B cell (primary cell): ENCODE measurements at regions not wholly inside any gene's neighbourhood (a gene's known extent, or its start where the extent isn't known, plus 50 kb on each side); places are given as distances from the start of the nearest gene placed in this dataset.
A peak's percentile ranks its signal among the peaks of the same experiment; 100 is the strongest.

ENCODE experiments used
- ATAC-seq: fragments of 200-7000 bp; cut with Tn5 transposase; one replicate; pipeline ENCODE4 v1.10.0; 2021; ENCODE audit warnings: low read depth, mild to moderate bottlenecking, moderate number of reproducible peaks, moderate library complexity
- CTCF ChIA-PET: fragments of 350-600 bp; sonication (Branson Sonifier 250); formaldehyde crosslinking; loops from one replicate; lab custom pipeline; 2021; ENCODE audit warnings: antibody characterized with exemption, inconsistent platforms; lab: Charles Lee
- POLR2A ChIA-PET: fragments of 350-600 bp; sonication (Branson Sonifier 250); formaldehyde crosslinking; loops from one replicate; lab custom pipeline; 2021; ENCODE audit warnings: antibody characterized with exemption; lab: Charles Lee
- DNase-seq: peaks from one replicate; pipeline ENCODE4 v3.0.0; 2013
- H2AFZ ChIP-seq: 2 replicates; pipeline ENCODE4 v1.6.1; 2012; ENCODE audit warnings: mild to moderate bottlenecking, low read depth, low read length; ENCODE audit not compliant: insufficient read depth, poor library complexity, severe bottlenecking
- H3K27ac ChIP-seq, 2 donors: 1 replicate in 1 of 2; 2 replicates in 1 of 2; pipeline ENCODE4 v1.5.1; 2012 to 2013; ENCODE audit warnings: low read length in 2 of 2, mild to moderate bottlenecking in 2 of 2, moderate library complexity in 1 of 2
- H3K27me3 ChIP-seq, 4 experiments: fragments of 200-600 bp in 1 of 4; sonication (generic) in 1 of 4; replicated peaks in 1 of 4; 1 replicate in 2 of 4; 2 replicates in 2 of 4; pipeline versions ENCODE4 v1.6.1 to v1.7.0; 2013 to 2016; ENCODE audit warnings: low read length in 3 of 4, mild to moderate bottlenecking in 2 of 4, mixed read lengths in 1 of 4, moderate library complexity in 1 of 4; ENCODE audit not compliant: insufficient read depth in 4 of 4, control insufficient read depth in 3 of 4; ENCODE audit errors: control extremely low read depth in 1 of 4
- H3K36me3 ChIP-seq, 2 experiments: replicated peaks in 1 of 2; 1 replicate in 1 of 2; 2 replicates in 1 of 2; pipeline versions ENCODE4 v1.6.1 to v1.7.1; 2013; ENCODE audit warnings: low read length in 1 of 2; ENCODE audit not compliant: insufficient read depth in 2 of 2, control insufficient read depth in 1 of 2; ENCODE audit errors: control extremely low read depth in 1 of 2, extremely low read depth in 1 of 2
- H3K4me1 ChIP-seq, 2 donors: fragments of 200-600 bp in 1 of 2; sonication (generic) in 1 of 2; 1 replicate in 1 of 2; 2 replicates in 1 of 2; pipeline versions ENCODE4 v1.5.1 to v1.6.1; 2013 to 2017; ENCODE audit warnings: low read length in 2 of 2; ENCODE audit not compliant: control insufficient read depth in 2 of 2, insufficient read depth in 2 of 2
- H3K4me2 ChIP-seq: replicated peaks from 2 replicates; pipeline ENCODE3; 2012; ENCODE audit warnings: mild to moderate bottlenecking, low read depth, low read length; ENCODE audit not compliant: poor library complexity, severe bottlenecking
- H3K4me3 ChIP-seq, 5 experiments: fragments of 200-600 bp in 1 of 5; sonication (generic) in 1 of 5; 1 replicate in 3 of 5; 2 replicates in 2 of 5; pipeline versions ENCODE4 v1.5.1 to v1.7.0; 2011 to 2016; ENCODE audit warnings: low read length in 4 of 5, mild to moderate bottlenecking in 4 of 5, low read depth in 2 of 5, control low read depth in 1 of 5, moderate library complexity in 1 of 5; ENCODE audit not compliant: insufficient read depth in 1 of 5; ENCODE audit errors: control extremely low read depth in 1 of 5, extremely low read depth in 1 of 5
- H3K79me2 ChIP-seq: fragments of 200-600 bp; sonication (generic); one replicate; pipeline ENCODE4 v1.6.0; 2016; ENCODE audit warnings: low read length; ENCODE audit not compliant: control insufficient read depth, insufficient read depth
- H3K9ac ChIP-seq: fragments of 200-600 bp; sonication (generic); 2 replicates; pipeline ENCODE4 v1.6.1; 2017; ENCODE audit warnings: mild to moderate bottlenecking, low read length, moderate library complexity
- H3K9me3 ChIP-seq, 3 donors: one replicate each; pipeline versions ENCODE4 v1.6.1 to v1.7.1; 2013; ENCODE audit warnings: low read length in 2 of 3; ENCODE audit not compliant: control insufficient read depth in 2 of 3, insufficient read depth in 1 of 3; ENCODE audit errors: control extremely low read depth in 1 of 3
- H4K20me1 ChIP-seq: 2 replicates; pipeline ENCODE4 v1.6.0; 2012; ENCODE audit warnings: mild to moderate bottlenecking, low read length; ENCODE audit not compliant: insufficient read depth, control insufficient read depth, poor library complexity, severe bottlenecking
- H3K27ac Mint-ChIP-seq: one replicate; pipeline ENCODE4 v1.8.0; 2021; ENCODE audit warnings: mixed read lengths
- H3K27me3 Mint-ChIP-seq: one replicate; pipeline ENCODE4 v1.8.0; 2021; ENCODE audit warnings: mixed read lengths
- H3K4me1 Mint-ChIP-seq: one replicate; pipeline ENCODE4 v1.8.0; 2021; ENCODE audit warnings: mixed read lengths
- H3K4me3 Mint-ChIP-seq: one replicate; pipeline ENCODE4 v1.8.0; 2021; ENCODE audit warnings: mixed read lengths
- H3K9me3 Mint-ChIP-seq: one replicate; pipeline ENCODE4 v1.8.0; 2022; ENCODE audit warnings: mixed read lengths; ENCODE audit not compliant: insufficient read depth
- CTCF ChIP-seq: fragments of 200-600 bp; IDR thresholded peaks from one replicate; pipeline ENCODE4 v1.8.0; 2022; ENCODE audit warnings: antibody characterized with exemption, mild to moderate bottlenecking
- EZH2 ChIP-seq: IDR thresholded peaks from 2 replicates; pipeline ENCODE4 v1.6.1; 2012; ENCODE audit warnings: borderline replicate concordance, low read depth, mild to moderate bottlenecking, moderate library complexity, low read length; ENCODE audit not compliant: insufficient read depth, poor library complexity, severe bottlenecking
- WGBS: methylation state at CpG from one replicate; pipeline ENCODE4 v1.1.5; 2013; ENCODE audit warnings: missing lambda C conversion rate; ENCODE audit not compliant: insufficient coverage; 5-methylcytosine and 5-hydroxymethylcytosine counted together
- intact Hi-C: fragments of 100-400 bp; cut with micrococcal nuclease; formaldehyde crosslinking; loops from one replicate; pipeline ENCODE4 v1.10.0; 2022

GRCh38 chr7:380711-381210 is 90.8 kb downstream of the FOXL3 start:
- Histone ChIP-seq H4K20me1 (no peaks in the 10 kb centered on the region), H3K27me3 (peaks cover 0 to 2% (median 0%) of the 10 kb centered on the region in 4 experiments), H3K27ac (no peak overlapping the region), H3K9me3 (peaks cover 0 to 39% (median 14%) of the 10 kb centered on the region in 3 donors), H3K4me2 (peak overlapping the region; percentile 72), H3K4me3 (no peak overlapping the region), H3K79me2 (no peaks in the 10 kb centered on the region), H3K36me3 (no peaks in the 10 kb centered on the region), H2AFZ (no peak overlapping the region), H3K9ac (peak overlapping the region; percentile 4), H3K4me1 (peaks cover 33 to 36% of the 10 kb centered on the region in 2 donors)
- peaks cover 6% of the 10 kb centered on the region for H3K9me3 Mint-ChIP-seq
- peak overlapping the region; percentile 61 for H3K4me3 Mint-ChIP-seq
- ATAC-seq (no peak), DNase-seq (peak; percentile 16)
- TF ChIP-seq CTCF (no peak), EZH2 (no peak)
- peaks cover 3% of the 10 kb centered on the region for H3K27me3 Mint-ChIP-seq
- intact Hi-C loops: no loop called here
- POLR2A ChIA-PET: no interaction called here
- 70% methylated on average over 7 of the region's 8 CpGs for WGBS
- CTCF ChIA-PET: no interaction called here
- peaks cover 29% of the 10 kb centered on the region for H3K4me1 Mint-ChIP-seq
- H3K27ac Mint-ChIP-seq: no peak overlapping the region

- H2AFZ ChIP-seq: peak overlapping the region; percentile 32
- DNase-seq (peak; percentile 59), ATAC-seq (peak; percentile 56)
- H3K27me3 ChIP-seq: peaks cover 0 to 2% (median 0%) of the 10 kb centered on the region in 4 experiments
- H4K20me1 ChIP-seq: no peaks in the 10 kb centered on the region
- Mint-ChIP-seq H3K4me3 (peak overlapping the region; percentile 61), H3K27me3 (peaks cover 3% of the 10 kb centered on the region), H3K9me3 (peaks cover 9% of the 10 kb centered on the region), H3K27ac (peak overlapping the region; percentile 61), H3K4me1 (peaks cover 29% of the 10 kb centered on the region)
- peak overlapping the region in 1 of 2 donors; percentile 37 for H3K27ac ChIP-seq
- 48% methylated on average over 21 of the region's 23 CpGs for WGBS
- peak overlapping the region; percentile 72 for H3K4me2 ChIP-seq
- H3K9me3 ChIP-seq: peaks cover 0 to 45% (median 14%) of the 10 kb centered on the region in 3 donors
- TF ChIP-seq EZH2 (no peak), CTCF (no peak)
- ChIA-PET POLR2A (no interaction called here), CTCF (interaction anchor here (0.6 kb wide), 1 partner anchor 66 kb away, joined by 3 read pairs; no protein-coding TSS in a partner anchor)
- intact Hi-C loops: no loop called here
- peaks cover 33 to 36% of the 10 kb centered on the region in 2 donors for H3K4me1 ChIP-seq
- H3K79me2 ChIP-seq: no peaks in the 10 kb centered on the region
- H3K36me3 ChIP-seq: no peaks in the 10 kb centered on the region
- H3K4me3 ChIP-seq: peak overlapping the region in 2 of 5 experiments; percentile 9 to 20
- H3K9ac ChIP-seq: peak overlapping the region; percentile 4
These were observed 91.5 kb downstream of the FOXL3 start for GRCh38 chr7:381211-382042.
